ENCODE measurements at regions not wholly inside any gene's neighbourhood (a gene's known extent, or its start where the extent isn't known, plus 50 kb on each side); places are given as distances from the start of the nearest gene placed in this dataset.
A peak's percentile ranks its signal among the peaks of the same experiment; 100 is the strongest.

GRCh38 chr10:30256084-30256483 is 93.0 kb downstream of the MTPAP start:
- FAIRE-seq (no peak), DNase-seq (ENCODE audit: insufficient read length, low spot score) (no peak)

GRCh38 chr10:30254926-30255325 is 94.2 kb downstream of the MTPAP start:
- FAIRE-seq (no peak), DNase-seq (ENCODE audit: insufficient read length, low spot score) (no peak)

DNA sequence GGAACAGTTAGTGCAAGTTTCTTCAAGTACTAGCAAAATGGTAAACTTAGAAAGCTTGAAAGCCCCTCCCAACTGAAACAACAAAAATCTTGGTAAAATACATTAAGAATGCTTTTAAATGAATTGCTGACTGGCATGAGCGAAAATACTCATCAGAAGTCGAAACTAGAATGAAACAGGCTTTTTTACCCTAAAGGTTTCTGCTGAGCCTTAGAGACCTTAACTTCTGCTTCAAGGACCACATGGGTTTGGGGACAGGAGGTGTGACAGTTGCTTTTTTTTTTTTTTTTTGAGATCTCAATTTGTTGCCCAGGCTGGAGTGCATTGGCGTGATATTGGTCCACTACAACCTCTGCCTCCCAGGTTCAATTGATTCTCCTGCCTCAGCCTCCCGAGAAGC is 100.3 kb downstream of the MTPAP start:
- no peak for FAIRE-seq

GRCh38 chr10:30247704-30248103 is 101.4 kb downstream of the MTPAP start:
- DNase-seq (ENCODE audit: insufficient read length, low spot score) (no peak), FAIRE-seq (no peak)

More for the DNA sequence above, 100.3 kb downstream of the MTPAP start:
- DNase-seq (ENCODE audit: insufficient read length, low spot score): no peak

DNA sequence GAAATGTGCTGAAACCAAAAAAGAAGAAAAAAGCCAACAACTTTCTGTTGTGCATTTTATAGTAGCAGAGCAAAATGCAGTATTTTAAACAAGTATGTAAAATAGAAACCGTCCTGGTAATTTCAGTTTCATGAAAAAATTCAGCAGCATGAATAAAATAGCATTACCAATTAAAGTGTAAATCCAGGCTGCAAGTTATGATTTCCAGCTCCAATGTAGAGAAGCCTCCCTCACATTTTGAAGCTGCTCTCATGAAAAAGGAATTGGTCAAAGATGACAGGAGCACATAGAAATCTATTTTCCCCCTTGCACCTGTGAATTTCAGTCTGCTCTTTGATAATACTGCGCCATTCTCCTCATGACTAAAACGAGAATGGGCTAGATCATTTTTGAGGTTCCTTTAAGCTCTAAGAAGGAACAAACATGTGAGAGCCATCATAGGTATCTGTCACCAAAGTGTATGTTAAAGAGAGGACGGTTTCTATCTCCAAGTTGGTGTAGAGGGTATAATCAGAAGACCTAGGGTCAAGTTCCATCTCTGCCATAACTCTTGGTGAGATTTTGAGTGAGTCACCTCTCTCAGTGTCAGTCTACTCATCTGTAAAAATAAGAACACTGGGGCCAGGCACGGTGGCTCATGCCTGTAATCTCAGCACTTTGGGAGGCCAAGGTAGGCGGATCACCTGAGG is 107.5 kb downstream of the MTPAP start:
- no peak for FAIRE-seq
- DNase-seq (ENCODE audit: insufficient read length, low spot score): no peak

- FAIRE-seq: no peak
- no peak for DNase-seq (ENCODE audit: insufficient read length, low spot score)
Measured at GRCh38 chr10:30238836-30239235, 110.2 kb downstream of the MTPAP start.

DNA sequence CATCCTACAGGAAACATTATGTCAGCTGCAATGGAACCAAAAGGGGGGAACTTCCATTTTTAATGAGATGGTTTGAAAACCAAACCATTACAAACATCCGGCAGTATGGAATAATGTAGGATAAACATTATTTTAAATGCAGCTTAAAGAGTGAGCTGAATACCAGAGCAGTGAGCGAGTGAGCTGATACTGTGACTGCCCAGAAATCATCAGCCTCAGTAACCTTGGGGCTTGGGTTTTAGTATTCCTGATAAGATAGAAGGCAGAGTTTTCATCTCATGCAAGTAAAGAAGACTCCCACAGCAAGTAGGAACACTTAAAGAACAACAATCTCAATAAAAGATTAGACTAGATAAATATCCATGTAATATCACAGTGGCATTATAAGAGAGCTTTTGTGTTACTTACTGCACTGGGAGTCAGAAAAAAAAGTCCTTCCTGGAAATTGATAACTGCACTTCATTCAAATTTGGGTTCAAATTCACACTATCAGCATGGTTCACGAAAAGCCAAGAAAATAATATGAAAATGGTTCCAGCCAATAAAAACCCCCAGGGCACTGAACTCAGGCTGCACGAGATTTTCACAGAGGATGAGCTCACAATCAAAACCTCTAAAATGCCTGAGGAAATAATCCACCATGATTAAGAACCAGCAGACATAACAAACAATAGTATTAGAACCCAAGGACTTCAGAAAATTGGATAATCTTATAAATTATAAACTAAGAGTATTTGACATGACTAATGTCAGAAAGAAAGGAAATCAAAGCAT is 115.7 kb downstream of the MTPAP start:
- DNase-seq (ENCODE audit: insufficient read length, low spot score): no peak
- no peak for FAIRE-seq

DNA sequence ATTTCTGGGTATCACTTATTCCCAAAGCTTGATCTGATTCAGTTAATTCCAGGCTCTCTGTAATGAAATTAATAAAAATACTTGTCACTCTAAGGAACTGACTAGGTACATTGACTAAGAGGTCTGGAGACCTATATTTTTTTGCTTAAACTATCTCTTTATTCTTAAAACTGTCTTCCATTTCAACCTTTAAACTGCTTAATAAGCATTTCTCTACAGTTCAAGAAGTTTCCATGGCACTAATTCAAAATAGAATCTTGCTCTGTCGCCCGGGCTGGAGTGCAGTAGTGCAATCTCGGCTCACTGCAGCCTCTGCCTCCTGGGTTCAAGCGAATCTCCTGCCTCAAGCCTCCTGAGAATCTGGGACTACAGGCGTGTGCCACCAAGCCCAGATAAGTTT is 117.4 kb downstream of the MTPAP start:
- DNase-seq (ENCODE audit: insufficient read length, low spot score): no peak
- no peak for FAIRE-seq

DNA sequence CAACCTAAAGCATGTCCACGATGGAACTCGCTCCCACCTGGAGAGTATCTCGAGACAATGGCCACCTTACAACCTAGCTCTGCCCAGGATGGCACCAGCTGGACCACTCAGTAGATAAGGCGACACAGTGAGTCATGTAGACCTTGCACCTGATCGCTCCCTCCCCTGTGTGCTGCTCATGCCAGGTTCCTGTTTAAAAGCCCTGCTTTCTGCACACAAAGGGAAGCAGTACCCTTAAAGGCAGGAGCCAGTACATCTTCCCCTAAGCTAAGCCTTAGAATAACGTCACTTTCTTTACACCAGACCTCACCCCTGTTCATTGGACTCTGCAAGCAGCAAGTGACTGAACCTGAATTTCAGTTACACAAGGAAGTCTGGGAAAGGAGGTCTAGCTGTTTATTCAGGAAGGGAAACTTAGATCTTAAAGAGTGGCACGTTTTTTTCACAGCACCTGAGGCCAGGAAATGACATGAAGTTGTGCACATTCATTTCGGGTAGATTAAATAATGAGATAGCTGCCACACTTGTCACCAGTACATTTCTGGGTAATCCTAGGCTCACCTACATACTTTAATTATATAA is 117.9 kb downstream of the MTPAP start:
- no peak for DNase-seq (ENCODE audit: insufficient read length, low spot score)
- peak; percentile 52 for FAIRE-seq

- FAIRE-seq: no peak
- no peak for DNase-seq (ENCODE audit: insufficient read length, low spot score)
Measured at GRCh38 chr10:30229536-30229935, 119.5 kb downstream of the MTPAP start.

- FAIRE-seq (no peak), DNase-seq (ENCODE audit: insufficient read length, low spot score) (no peak)
Measured at GRCh38 chr10:30228417-30229036, 120.6 kb downstream of the MTPAP start.

GRCh38 chr10:30227481-30227880 is 121.6 kb downstream of the MTPAP start:
- DNase-seq (ENCODE audit: insufficient read length, low spot score): no peak
- FAIRE-seq: no peak

GRCh38 chr10:30219971-30220751 is 128.9 kb downstream of the MTPAP start:
- DNase-seq (ENCODE audit: insufficient read length, low spot score) (no peak), FAIRE-seq (peak; percentile 71)

DNA sequence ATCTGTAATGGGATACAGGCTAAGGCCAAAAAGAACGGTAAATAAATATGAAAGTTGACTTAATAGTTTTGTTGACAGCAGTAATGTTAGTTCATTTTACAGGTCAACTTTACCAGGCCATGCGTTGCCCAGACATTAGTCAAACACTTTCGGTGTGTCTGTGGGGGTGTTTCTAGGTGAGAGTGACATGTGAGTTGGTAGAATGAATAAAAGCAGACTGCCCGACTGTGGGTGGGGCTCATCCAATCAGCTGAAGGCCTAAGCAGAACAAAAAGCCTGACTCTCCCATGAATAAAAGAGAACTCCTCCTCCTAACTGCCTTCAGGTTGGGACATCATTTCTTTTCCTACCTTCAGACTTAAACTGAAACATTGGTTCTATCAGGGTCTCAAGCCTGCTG is 132.3 kb downstream of the MTPAP start:
- no peak for DNase-seq (ENCODE audit: insufficient read length, low spot score)
- no peak for FAIRE-seq

GRCh38 chr10:30215623-30216022 is 133.5 kb downstream of the MTPAP start:
- DNase-seq (ENCODE audit: insufficient read length, low spot score): no peak
- FAIRE-seq: peak; percentile 87

DNA sequence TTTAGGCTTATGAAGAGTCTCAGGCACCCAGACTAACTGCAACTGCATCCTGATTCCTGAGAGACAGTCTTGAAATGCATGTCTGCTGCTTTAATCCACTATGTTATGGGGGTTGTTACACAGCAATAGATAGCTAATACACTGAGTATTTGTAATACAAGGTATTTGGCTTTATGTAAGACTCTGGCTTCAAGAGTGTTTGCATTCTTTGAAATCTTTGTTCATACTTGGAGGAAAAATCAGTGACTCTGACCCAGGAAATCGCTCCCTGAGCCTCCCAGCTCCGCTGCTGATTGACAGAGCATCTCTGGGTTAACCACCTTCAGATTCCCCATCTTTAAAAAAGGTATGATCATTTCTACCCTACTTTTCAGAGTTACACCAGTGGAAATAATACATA is 133.9 kb downstream of the MTPAP start:
- DNase-seq (ENCODE audit: insufficient read length, low spot score) (no peak), FAIRE-seq (no peak)

- no peak for FAIRE-seq
- DNase-seq (ENCODE audit: insufficient read length, low spot score): no peak
Measured at GRCh38 chr10:30210296-30210695, 138.8 kb downstream of the MTPAP start.

GRCh38 chr10:30208330-30208729 is 140.7 kb downstream of the MTPAP start:
- FAIRE-seq (no peak), DNase-seq (ENCODE audit: insufficient read length, low spot score) (no peak)

DNA sequence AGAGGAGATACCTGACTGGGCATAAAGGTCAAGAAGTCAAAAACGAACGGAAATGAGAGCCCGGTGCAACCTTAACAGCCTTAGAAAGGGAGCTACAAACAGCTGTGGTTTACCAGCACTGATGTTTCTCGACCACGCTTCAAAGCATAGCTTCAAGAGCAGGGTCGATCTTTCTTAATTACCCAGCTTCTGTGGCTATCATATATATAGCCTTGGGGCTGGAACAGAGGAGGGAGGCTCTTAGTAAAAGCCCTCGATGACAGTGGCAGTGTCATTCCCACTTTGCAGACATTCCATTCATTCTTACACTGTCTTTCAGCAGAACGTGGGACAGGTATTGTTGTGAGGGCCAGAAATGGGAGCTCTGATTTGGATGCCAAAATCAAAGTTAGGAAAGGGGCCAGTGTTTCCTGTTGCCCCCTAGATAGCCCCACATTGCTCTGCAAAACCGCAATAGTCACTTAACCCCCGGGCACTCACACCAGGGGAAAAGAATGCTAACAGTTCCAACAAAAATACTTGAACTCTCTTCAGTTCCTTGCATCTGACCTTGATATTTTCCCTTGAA is 141.5 kb downstream of the MTPAP start:
- DNase-seq (ENCODE audit: insufficient read length, low spot score) (peak; percentile 48), FAIRE-seq (no peak)

DNA sequence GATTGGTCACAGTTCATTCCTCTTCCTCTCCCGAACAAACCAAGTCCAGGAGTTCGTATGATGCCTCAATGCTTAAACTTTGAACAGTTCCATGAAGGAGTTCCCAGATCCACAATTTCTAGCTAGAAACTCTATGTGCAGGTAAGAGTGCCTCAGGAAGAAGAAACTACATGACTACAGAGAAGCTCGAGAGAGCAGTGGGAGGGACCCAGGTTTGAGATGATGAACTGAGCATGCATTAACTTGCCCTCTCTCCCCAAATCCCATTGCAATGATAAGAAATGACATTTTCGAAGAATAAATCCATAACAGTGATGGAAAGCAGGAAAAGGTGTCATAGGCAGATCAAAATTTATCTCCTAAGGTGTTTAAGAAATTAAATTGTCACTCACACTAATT is 140.6 kb upstream of the JCAD start:
- FAIRE-seq (no peak), DNase-seq (ENCODE audit: insufficient read length, low spot score) (no peak)
